ENCODE measurements at regions not wholly inside any gene's neighbourhood (a gene's known extent, or its start where the extent isn't known, plus 50 kb on each side); places are given as distances from the start of the nearest gene placed in this dataset.

DNA sequence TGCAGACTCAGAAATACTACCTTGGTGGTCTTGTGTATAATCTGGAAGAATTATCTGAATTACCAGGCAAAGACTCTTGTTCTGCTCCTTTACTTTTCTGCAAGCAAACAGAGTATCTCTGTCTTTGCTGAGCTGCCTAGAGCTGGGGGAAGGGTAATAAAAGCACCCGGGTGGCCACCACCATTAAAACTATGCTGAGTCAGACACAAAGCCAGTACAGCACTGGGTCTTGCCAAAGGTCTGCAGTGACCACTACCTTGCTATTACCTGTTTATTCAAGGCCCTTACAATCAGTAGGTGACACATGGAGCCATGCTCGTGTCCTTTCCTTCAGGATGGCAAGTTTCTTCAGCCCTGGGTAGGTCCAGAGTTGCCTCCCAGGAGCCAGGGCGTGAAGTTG lies 420.6 kb upstream of the CNTN5 start:
- 86 to 87% methylated on average over 3 of the region's 3 CpGs for WGBS, 2 donors
- H3K4me1 ChIP-seq = peaks cover 0 to 9% of the 10 kb centered on the region in 2 donors
- no peak for DNase-seq

DNA sequence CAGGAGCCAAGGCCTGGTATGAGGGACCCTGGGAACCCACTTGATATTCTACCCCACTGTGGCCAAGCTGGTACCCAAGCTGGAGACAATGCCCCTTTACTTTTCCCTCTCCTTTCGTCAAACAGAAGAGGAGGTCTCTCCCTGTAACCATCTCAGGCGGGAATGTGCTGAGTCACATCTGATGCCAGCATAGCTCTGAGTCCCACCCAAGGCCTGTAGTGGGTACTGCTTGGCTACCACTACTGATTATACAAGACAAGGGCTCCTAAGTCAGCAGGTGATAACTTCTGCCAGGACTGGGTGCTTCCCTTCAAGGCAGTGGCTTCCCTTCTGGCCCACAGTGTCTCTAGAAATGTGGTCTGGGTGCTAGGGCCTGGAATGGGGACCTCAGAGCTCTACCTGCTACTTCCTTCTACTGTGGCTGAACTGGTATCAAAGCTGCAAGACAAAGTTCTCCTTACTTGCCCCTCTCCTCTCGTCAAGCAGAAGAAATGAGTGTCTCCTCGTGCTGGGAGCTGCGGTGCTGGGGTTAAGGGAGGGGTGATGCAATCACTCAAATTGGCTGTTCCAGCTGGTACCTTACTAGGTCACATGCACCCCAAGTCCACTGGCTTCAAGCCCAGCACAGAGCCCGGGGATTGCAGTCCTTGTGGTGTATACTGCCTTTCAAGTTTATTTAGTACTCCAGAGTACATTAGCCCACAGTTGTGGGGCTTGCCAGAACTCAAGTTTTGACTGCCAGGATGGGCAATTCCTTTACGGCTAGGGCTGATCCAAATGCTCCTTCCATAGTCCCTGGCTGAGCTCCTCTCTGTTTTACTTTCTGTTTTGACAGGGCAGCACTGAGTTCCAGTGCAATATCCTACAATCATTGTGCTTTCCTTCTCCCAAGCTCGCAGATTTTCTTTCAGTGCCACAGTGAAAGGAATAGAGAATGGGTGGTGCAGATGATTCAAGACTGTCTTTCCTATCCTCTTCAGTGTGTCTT lies 419.7 kb upstream of the CNTN5 start:
- intact Hi-C loops (cut with DNase I) = no loop called here
- peak; percentile 85 to 89 for DNase-seq
- H3K4me1 ChIP-seq = peaks cover 0 to 9% of the 10 kb centered on the region in 2 donors
- no peak overlapping the region for H3K4me3 ChIP-seq (replicated peaks in 1 of 3)
- H3K27ac ChIP-seq = peak overlapping the region in 2 of 3 donors; percentile 17 to 54
- no peaks in the 10 kb centered on the region for H3K9me3 ChIP-seq
- H3K36me3 ChIP-seq = no peaks in the 10 kb centered on the region
- H3K27me3 ChIP-seq = no peaks in the 10 kb centered on the region
- 51 to 61% methylated on average over 8 of the region's 8 CpGs for WGBS, 2 donors
- TF ChIP-seq POLR2A (IDR thresholded peaks at IDR 0.05) = no peak
- TF ChIP-seq, protein P1, sequence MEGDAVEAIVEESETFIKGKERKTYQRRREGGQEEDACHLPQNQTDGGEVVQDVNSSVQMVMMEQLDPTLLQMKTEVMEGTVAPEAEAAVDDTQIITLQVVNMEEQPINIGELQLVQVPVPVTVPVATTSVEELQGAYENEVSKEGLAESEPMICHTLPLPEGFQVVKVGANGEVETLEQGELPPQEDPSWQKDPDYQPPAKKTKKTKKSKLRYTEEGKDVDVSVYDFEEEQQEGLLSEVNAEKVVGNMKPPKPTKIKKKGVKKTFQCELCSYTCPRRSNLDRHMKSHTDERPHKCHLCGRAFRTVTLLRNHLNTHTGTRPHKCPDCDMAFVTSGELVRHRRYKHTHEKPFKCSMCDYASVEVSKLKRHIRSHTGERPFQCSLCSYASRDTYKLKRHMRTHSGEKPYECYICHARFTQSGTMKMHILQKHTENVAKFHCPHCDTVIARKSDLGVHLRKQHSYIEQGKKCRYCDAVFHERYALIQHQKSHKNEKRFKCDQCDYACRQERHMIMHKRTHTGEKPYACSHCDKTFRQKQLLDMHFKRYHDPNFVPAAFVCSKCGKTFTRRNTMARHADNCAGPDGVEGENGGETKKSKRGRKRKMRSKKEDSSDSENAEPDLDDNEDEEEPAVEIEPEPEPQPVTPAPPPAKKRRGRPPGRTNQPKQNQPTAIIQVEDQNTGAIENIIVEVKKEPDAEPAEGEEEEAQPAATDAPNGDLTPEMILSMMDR (IDR thresholded peaks at IDR 0.05) = no peak

More for the DNA sequence above, 420.6 kb upstream of the CNTN5 start:
- intact Hi-C loops (cut with DNase I) = no loop called here
- Histone ChIP-seq H3K27me3 (no peaks in the 10 kb centered on the region), H3K27ac (peak overlapping the region in 1 of 3 donors; percentile 13), H3K9me3 (no peaks in the 10 kb centered on the region), H3K36me3 (no peaks in the 10 kb centered on the region), H3K4me3 (replicated peaks in 1 of 3) (no peak overlapping the region)
- no peak for TF ChIP-seq POLR2A (IDR thresholded peaks at IDR 0.05)
- TF ChIP-seq, protein P1 (IDR thresholded peaks at IDR 0.05) = no peak

DNA sequence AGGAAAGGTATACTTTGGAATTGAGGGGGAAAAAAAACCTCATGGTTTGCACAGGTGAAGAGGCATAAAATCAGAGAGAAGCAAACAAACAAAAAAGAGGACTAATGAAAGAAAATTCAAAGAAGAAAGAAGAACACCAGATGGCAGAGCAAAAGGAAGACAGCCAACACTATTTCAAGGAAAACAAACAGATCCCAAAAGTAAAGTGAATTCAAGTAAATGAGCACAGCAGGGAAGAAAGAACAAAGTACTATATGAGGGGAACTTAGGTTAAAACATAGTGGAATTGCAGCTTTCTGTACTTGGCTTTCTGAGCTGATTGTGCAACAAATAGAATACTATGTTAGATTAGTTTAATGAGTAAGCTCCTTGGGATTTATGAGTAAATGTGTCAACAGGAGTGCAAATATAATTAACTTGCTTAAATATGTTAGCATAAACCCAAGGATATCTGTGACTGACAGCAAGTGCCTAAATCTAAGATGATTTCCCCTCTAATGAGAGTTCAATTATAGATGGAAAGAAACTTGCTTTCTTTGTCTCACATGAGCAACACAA lies 404.6 kb upstream of the CNTN5 start:
- Histone ChIP-seq H3K4me3 (replicated peaks in 1 of 3) (no peak overlapping the region), H3K27ac (no peak overlapping the region), H3K36me3 (no peaks in the 10 kb centered on the region), H3K9me3 (no peaks in the 10 kb centered on the region), H3K4me1 (no peaks in the 10 kb centered on the region), H3K27me3 (no peaks in the 10 kb centered on the region)
- intact Hi-C loops (cut with DNase I) = no loop called here
- no peak for DNase-seq
- TF ChIP-seq, protein P1 (IDR thresholded peaks at IDR 0.05) = no peak
- no peak for TF ChIP-seq POLR2A (IDR thresholded peaks at IDR 0.05)

DNA sequence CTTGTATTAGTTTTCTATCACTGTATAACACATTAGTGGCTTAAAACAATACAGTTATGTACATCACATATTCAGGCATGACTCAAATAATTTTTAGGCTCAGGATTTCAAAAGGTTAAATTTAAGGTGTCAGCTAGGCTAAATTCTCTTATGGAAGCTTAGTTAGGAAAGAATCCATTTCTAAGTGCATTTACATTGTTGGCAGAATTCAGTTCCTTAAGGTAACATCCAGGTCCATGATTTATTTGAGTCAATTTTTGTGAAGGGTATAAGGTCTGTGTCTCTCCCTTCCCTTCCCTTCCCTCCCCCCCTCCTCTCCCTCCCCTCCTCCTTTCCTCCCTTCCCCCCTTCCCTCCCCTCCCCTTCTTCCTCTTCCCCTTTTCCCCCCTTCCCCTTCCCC lies 399.0 kb upstream of the CNTN5 start:
- intact Hi-C loops (cut with DNase I) = no loop called here
- no peaks in the 10 kb centered on the region for H3K36me3 ChIP-seq
- no peak overlapping the region for H3K4me3 ChIP-seq (replicated peaks in 1 of 3)
- no peak for DNase-seq
- no peaks in the 10 kb centered on the region for H3K9me3 ChIP-seq
- no peak overlapping the region for H3K27ac ChIP-seq
- H3K4me1 ChIP-seq = no peaks in the 10 kb centered on the region
- H3K27me3 ChIP-seq = no peaks in the 10 kb centered on the region
- TF ChIP-seq, protein P1 (IDR thresholded peaks at IDR 0.05) = no peak
- TF ChIP-seq POLR2A (IDR thresholded peaks at IDR 0.05) = no peak

DNA sequence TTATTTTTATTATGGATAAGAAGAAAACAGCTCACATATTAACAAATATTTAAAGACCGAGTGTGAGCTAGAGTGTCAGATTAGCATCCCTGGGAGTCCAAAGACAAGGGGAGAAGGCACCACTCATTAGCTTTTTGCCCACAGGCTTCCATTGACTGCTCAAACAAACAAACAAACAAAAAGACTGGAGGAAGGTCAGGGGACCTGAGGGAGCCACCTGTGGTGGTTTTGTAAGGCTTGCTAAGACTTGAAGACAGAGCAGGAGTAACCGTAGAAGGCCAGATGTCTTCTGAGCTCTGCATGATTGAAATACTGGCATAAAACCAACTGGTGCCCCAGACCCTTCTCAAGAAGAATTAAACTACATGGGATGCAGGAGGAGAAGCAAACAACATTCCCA lies 395.2 kb upstream of the CNTN5 start:
- Histone ChIP-seq H3K4me3 (replicated peaks in 1 of 3) (no peak overlapping the region), H3K36me3 (no peaks in the 10 kb centered on the region), H3K27ac (no peak overlapping the region), H3K27me3 (no peaks in the 10 kb centered on the region), H3K4me1 (no peaks in the 10 kb centered on the region), H3K9me3 (no peaks in the 10 kb centered on the region)
- TF ChIP-seq, protein P1 (IDR thresholded peaks at IDR 0.05) = no peak
- no peak for TF ChIP-seq POLR2A (IDR thresholded peaks at IDR 0.05)
- 76 to 81% methylated on average over 2 of the region's 2 CpGs for WGBS, 2 donors
- DNase-seq = no peak
- intact Hi-C loops (cut with DNase I) = no loop called here
